ENCODE measurements at regions not wholly inside any gene's neighbourhood (a gene's known extent, or its start where the extent isn't known, plus 50 kb on each side); places are given as distances from the start of the nearest gene placed in this dataset.
"Not testable (repeated sequence)": the region's sequence is repeated elsewhere in the genome, so short reads cannot be mapped to it uniquely, and the experiment has no call there.

- TF ChIP-seq CTCF (IDR thresholded peaks at IDR 0.05); ZFX (IDR thresholded peaks at IDR 0.05; ENCODE audit: borderline replicate concordance): not testable (repeated sequence)
Observed at GRCh38 chr7:76797639-76798038, 170.6 kb upstream of the POMZP3 start.
